ENCODE measurements at regions not wholly inside any gene's neighbourhood (a gene's known extent, or its start where the extent isn't known, plus 50 kb on each side); places are given as distances from the start of the nearest gene placed in this dataset.

DNA sequence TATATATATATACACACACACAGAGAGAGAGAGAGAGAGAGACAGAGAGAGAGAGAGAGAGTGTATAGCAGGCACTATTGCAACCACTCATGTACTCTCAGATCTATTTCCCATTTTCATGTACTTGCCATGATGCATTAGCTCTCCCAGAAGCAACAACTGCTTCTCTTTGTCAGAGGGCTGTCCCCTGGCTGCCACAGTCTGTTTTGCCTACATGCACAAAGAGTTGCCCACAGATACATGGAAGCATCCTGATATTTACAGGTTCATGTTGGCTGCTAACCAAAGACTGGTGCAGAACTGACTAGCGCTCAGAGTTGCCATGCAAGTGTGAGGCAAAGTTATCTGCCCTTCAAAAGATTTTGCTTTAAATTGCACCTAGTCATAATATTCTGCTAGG is 469.3 kb upstream of the ZNF804A start:
- TF ChIP-seq POLR2AphosphoS5 (IDR thresholded peaks at IDR 0.05; ENCODE audit: low read depth, low read length) (no peak), POLR2A (IDR thresholded peaks at IDR 0.05; ENCODE audit: low read depth, low read length) (no peak), TAF1 (IDR thresholded peaks at IDR 0.05; ENCODE audit: borderline replicate concordance, low read depth, low read length) (no peak)
